Trophoblast cell (in vitro differentiated cells and primary cell): ENCODE measurements at regions not wholly inside any gene's neighbourhood (a gene's known extent, or its start where the extent isn't known, plus 50 kb on each side); places are given as distances from the start of the nearest gene placed in this dataset.

ENCODE experiments used
- DNase-seq, 2 donors: peaks; one replicate each; pipeline ENCODE4 v3.0.0-alpha.2; 2016
- H2AFZ ChIP-seq: 2 replicates; pipeline ENCODE4 v1.6.1; 2013; ENCODE audit warnings: low read length, moderate library complexity, mild to moderate bottlenecking; ENCODE audit not compliant: insufficient read depth, poor library complexity
- H2AK5ac ChIP-seq: 2 replicates; pipeline ENCODE4 v1.6.1; 2013; ENCODE audit warnings: mild to moderate bottlenecking, low read length
- H2BK120ac ChIP-seq: 2 replicates; pipeline ENCODE4 v1.6.1; 2013; ENCODE audit warnings: low read length, mild to moderate bottlenecking, moderate library complexity; ENCODE audit not compliant: insufficient read depth, poor library complexity
- H2BK12ac ChIP-seq: 2 replicates; pipeline ENCODE4 v1.6.1; 2013; ENCODE audit warnings: mild to moderate bottlenecking, low read length, moderate library complexity
- H2BK5ac ChIP-seq: 2 replicates; pipeline ENCODE4 v1.6.1; 2013; ENCODE audit warnings: low read length, low read depth, moderate library complexity, mild to moderate bottlenecking; ENCODE audit not compliant: poor library complexity
- H3K14ac ChIP-seq: 2 replicates; pipeline ENCODE4 v1.6.1; 2013; ENCODE audit warnings: mild to moderate bottlenecking, low read length
- H3K18ac ChIP-seq: 2 replicates; pipeline ENCODE4 v1.6.1; 2013; ENCODE audit warnings: mild to moderate bottlenecking, low read length
- H3K23ac ChIP-seq: 2 replicates; pipeline ENCODE4 v1.6.1; 2013; ENCODE audit warnings: low read length
- H3K27ac ChIP-seq: 2 replicates; pipeline ENCODE4 v1.5.1; 2013; ENCODE audit warnings: low read depth, mild to moderate bottlenecking, inconsistent platforms, low read length, moderate library complexity
- H3K27me3 ChIP-seq: 2 replicates; pipeline ENCODE4 v1.6.1; 2013; ENCODE audit warnings: inconsistent platforms, mild to moderate bottlenecking, low read length, moderate library complexity; ENCODE audit not compliant: insufficient read depth
- H3K36me3 ChIP-seq, 2 experiments: 1 replicate in 1 of 2; 2 replicates in 1 of 2; pipeline ENCODE4 v1.6.1; 2013; ENCODE audit warnings: low read length in 2 of 2, mild to moderate bottlenecking in 2 of 2, moderate library complexity in 1 of 2; ENCODE audit not compliant: insufficient read depth in 2 of 2, control insufficient read depth in 1 of 2
- H3K4ac ChIP-seq: 2 replicates; pipeline ENCODE4 v1.6.1; 2013; ENCODE audit warnings: low read depth, mild to moderate bottlenecking, low read length, moderate library complexity
- H3K4me1 ChIP-seq, 2 experiments: 1 replicate in 1 of 2; 2 replicates in 1 of 2; pipeline ENCODE4 v1.6.1; 2013; ENCODE audit warnings: low read length in 2 of 2, mild to moderate bottlenecking in 2 of 2, moderate library complexity in 1 of 2; ENCODE audit not compliant: insufficient read depth in 2 of 2, control insufficient read depth in 1 of 2
- H3K4me2 ChIP-seq: 2 replicates; pipeline ENCODE4 v1.6.1; 2013; ENCODE audit warnings: inconsistent platforms, mild to moderate bottlenecking, low read length, moderate library complexity
- H3K4me3 ChIP-seq: 2 replicates; pipeline ENCODE4 v1.5.1; 2013; ENCODE audit warnings: mild to moderate bottlenecking, low read depth, low read length, inconsistent platforms
- H3K79me1 ChIP-seq: one replicate; pipeline ENCODE4 v1.6.1; 2013; ENCODE audit warnings: low read length
- H3K79me2 ChIP-seq: 2 replicates; pipeline ENCODE4 v1.6.1; 2013; ENCODE audit warnings: low read length, mild to moderate bottlenecking; ENCODE audit not compliant: control insufficient read depth, insufficient read depth, poor library complexity
- H3K9ac ChIP-seq: 2 replicates; pipeline ENCODE4 v1.6.1; 2013; ENCODE audit warnings: mild to moderate bottlenecking, low read length
- H3K9me3 ChIP-seq: 2 replicates; pipeline ENCODE4 v1.6.1; 2013; ENCODE audit warnings: low read depth, mild to moderate bottlenecking, control low read depth, inconsistent platforms, low read length; ENCODE audit not compliant: insufficient read depth
- H4K12ac ChIP-seq: 2 replicates; pipeline ENCODE4 v1.6.1; 2013; ENCODE audit warnings: low read depth, mild to moderate bottlenecking, low read length, moderate library complexity
- H4K8ac ChIP-seq: 2 replicates; pipeline ENCODE4 v1.6.1; 2013; ENCODE audit warnings: low read depth, mild to moderate bottlenecking, low read length, moderate library complexity
- H4K91ac ChIP-seq: one replicate; pipeline ENCODE4 v1.6.1; 2013; ENCODE audit warnings: low read depth, mild to moderate bottlenecking, low read length, moderate library complexity
- WGBS: extraction: QIAGEN DNeasy Blood & Tissue Kit; methylation state at CpG from one replicate; pipeline ENCODE4 v1.1.7; 2013; ENCODE audit warnings: missing lambda C conversion rate; ENCODE audit not compliant: insufficient read length, insufficient coverage; ENCODE audit errors: extremely low coverage; 5-methylcytosine and 5-hydroxymethylcytosine counted together

GRCh38 chr13:47252627-47253026 is 355.8 kb upstream of the HTR2A start:
- Histone ChIP-seq H3K18ac (no peak overlapping the region), H3K27ac (no peak overlapping the region), H3K36me3 (no peaks in the 10 kb centered on the region), H4K12ac (no peak overlapping the region), H2AFZ (no peak overlapping the region), H3K23ac (no peak overlapping the region), H3K27me3 (no peaks in the 10 kb centered on the region), H2BK120ac (no peak overlapping the region), H2BK5ac (no peak overlapping the region), H3K9ac (no peak overlapping the region), H3K4ac (no peak overlapping the region), H3K14ac (no peak overlapping the region), H4K8ac (no peak overlapping the region), H3K79me2 (no peaks in the 10 kb centered on the region), H2AK5ac (no peak overlapping the region), H3K4me3 (no peak overlapping the region), H3K4me2 (no peak overlapping the region), H3K9me3 (no peaks in the 10 kb centered on the region), H3K79me1 (no peaks in the 10 kb centered on the region), H3K4me1 (no peaks in the 10 kb centered on the region), H2BK12ac (no peak overlapping the region), H4K91ac (no peak overlapping the region)
- WGBS, result no CpG with 5 or more reads among the region's 1 CpG
- DNase-seq, result no peak

GRCh38 chr13:47251771-47252170 is 354.9 kb upstream of the HTR2A start:
- no peaks in the 10 kb centered on the region for H3K4me1 ChIP-seq
- H3K79me1 ChIP-seq, result no peaks in the 10 kb centered on the region
- H2AFZ ChIP-seq, result no peak overlapping the region
- no peak overlapping the region for H2AK5ac ChIP-seq
- no peak overlapping the region for H3K27ac ChIP-seq
- no peak overlapping the region for H2BK120ac ChIP-seq
- no peak overlapping the region for H3K9ac ChIP-seq
- H3K18ac ChIP-seq, result no peak overlapping the region
- H3K27me3 ChIP-seq, result no peaks in the 10 kb centered on the region
- no peak overlapping the region for H4K8ac ChIP-seq
- H4K12ac ChIP-seq, result no peak overlapping the region
- H2BK5ac ChIP-seq, result no peak overlapping the region
- no peak overlapping the region for H2BK12ac ChIP-seq
- H3K23ac ChIP-seq, result no peak overlapping the region
- H4K91ac ChIP-seq, result no peak overlapping the region
- H3K36me3 ChIP-seq, result no peaks in the 10 kb centered on the region
- no peak overlapping the region for H3K4ac ChIP-seq
- no CpG with 5 or more reads among the region's 4 CpGs for WGBS
- H3K14ac ChIP-seq, result no peak overlapping the region
- H3K9me3 ChIP-seq, result no peaks in the 10 kb centered on the region
- no peak overlapping the region for H3K4me2 ChIP-seq
- no peak for DNase-seq
- no peaks in the 10 kb centered on the region for H3K79me2 ChIP-seq
- H3K4me3 ChIP-seq, result no peak overlapping the region

- no peaks in the 10 kb centered on the region for H3K79me1 ChIP-seq
- no peaks in the 10 kb centered on the region for H3K36me3 ChIP-seq
- no peak overlapping the region for H3K4ac ChIP-seq
- H3K4me2 ChIP-seq, result no peak overlapping the region
- H3K4me1 ChIP-seq, result no peaks in the 10 kb centered on the region
- no peak overlapping the region for H2BK5ac ChIP-seq
- no peak overlapping the region for H4K91ac ChIP-seq
- H3K4me3 ChIP-seq, result no peak overlapping the region
- no peak overlapping the region for H3K9ac ChIP-seq
- no peak overlapping the region for H3K23ac ChIP-seq
- no peak overlapping the region for H2BK12ac ChIP-seq
- no peaks in the 10 kb centered on the region for H3K9me3 ChIP-seq
- H3K27me3 ChIP-seq, result no peaks in the 10 kb centered on the region
- no peak overlapping the region for H2AK5ac ChIP-seq
- no peak overlapping the region for H4K12ac ChIP-seq
- DNase-seq, result no peak
- no peaks in the 10 kb centered on the region for H3K79me2 ChIP-seq
- no CpG with 5 or more reads among the region's 7 CpGs for WGBS
- no peak overlapping the region for H4K8ac ChIP-seq
- H3K27ac ChIP-seq, result no peak overlapping the region
- H2BK120ac ChIP-seq, result no peak overlapping the region
- no peak overlapping the region for H3K18ac ChIP-seq
- no peak overlapping the region for H2AFZ ChIP-seq
- H3K14ac ChIP-seq, result no peak overlapping the region
These were observed 353.3 kb upstream of the HTR2A start for GRCh38 chr13:47250146-47250545.

GRCh38 chr13:47249266-47249665 is 352.4 kb upstream of the HTR2A start:
- Histone ChIP-seq H3K79me1 (no peaks in the 10 kb centered on the region), H3K4me3 (no peak overlapping the region), H2BK5ac (no peak overlapping the region), H3K4me2 (no peak overlapping the region), H3K9ac (no peak overlapping the region), H3K4ac (no peak overlapping the region), H2BK120ac (no peak overlapping the region), H4K8ac (no peak overlapping the region), H3K27ac (no peak overlapping the region), H3K79me2 (no peaks in the 10 kb centered on the region), H3K23ac (no peak overlapping the region), H3K27me3 (no peaks in the 10 kb centered on the region), H4K12ac (no peak overlapping the region), H3K4me1 (no peaks in the 10 kb centered on the region), H2AK5ac (no peak overlapping the region), H2BK12ac (no peak overlapping the region), H3K36me3 (no peaks in the 10 kb centered on the region), H4K91ac (no peak overlapping the region), H3K14ac (no peak overlapping the region), H3K18ac (no peak overlapping the region), H3K9me3 (no peaks in the 10 kb centered on the region), H2AFZ (no peak overlapping the region)
- DNase-seq, result no peak
